ENCODE measurements at regions not wholly inside any gene's neighbourhood (a gene's known extent, or its start where the extent isn't known, plus 50 kb on each side); places are given as distances from the start of the nearest gene placed in this dataset.
"Not testable (repeated sequence)": the region's sequence is repeated elsewhere in the genome, so short reads cannot be mapped to it uniquely, and the experiment has no call there.

GRCh38 chr3:35473956-35474355, 165.4 kb upstream of the ARPP21 start:
- H3K27ac Mint-ChIP-seq: no peak overlapping the region
- H3K27me3 Mint-ChIP-seq: no peaks in the 10 kb centered on the region
- H3K4me3 Mint-ChIP-seq: no peak overlapping the region
- H3K36me3 Mint-ChIP-seq: no peaks in the 10 kb centered on the region
- peaks cover 0 to 5% (median 3%) of the 10 kb centered on the region in 3 donors for H3K9me3 Mint-ChIP-seq
- no peaks in the 10 kb centered on the region for H3K4me1 Mint-ChIP-seq

- H3K4me3 Mint-ChIP-seq, H3K27ac Mint-ChIP-seq, H3K36me3 Mint-ChIP-seq, H3K27me3 Mint-ChIP-seq, H3K4me1 Mint-ChIP-seq, H3K9me3 Mint-ChIP-seq: not testable (repeated sequence)
Observed at GRCh38 chr3:35482566-35482965, 156.8 kb upstream of the ARPP21 start.

GRCh38 chr3:35483131-35483530, 156.2 kb upstream of the ARPP21 start:
- peaks cover 3 to 9% (median 4%) of the 10 kb centered on the region in 3 donors for H3K9me3 Mint-ChIP-seq
- H3K4me1 Mint-ChIP-seq: no peaks in the 10 kb centered on the region
- H3K27me3 Mint-ChIP-seq: no peaks in the 10 kb centered on the region
- H3K27ac Mint-ChIP-seq: no peak overlapping the region
- no peaks in the 10 kb centered on the region for H3K36me3 Mint-ChIP-seq
- H3K4me3 Mint-ChIP-seq: no peak overlapping the region

- Mint-ChIP-seq H3K9me3 (peaks cover 0 to 6% (median 3%) of the 10 kb centered on the region in 3 donors), H3K36me3 (no peaks in the 10 kb centered on the region), H3K4me3 (no peak overlapping the region), H3K27ac (no peak overlapping the region), H3K27me3 (no peaks in the 10 kb centered on the region), H3K4me1 (no peaks in the 10 kb centered on the region)
Observed at GRCh38 chr3:35484929-35485530, 154.3 kb upstream of the ARPP21 start.

- peaks cover 0 to 3% (median 0%) of the 10 kb centered on the region in 3 donors for H3K9me3 Mint-ChIP-seq
- H3K4me1 Mint-ChIP-seq: no peaks in the 10 kb centered on the region
Observed at GRCh38 chr3:35486295-35486694, 153.0 kb upstream of the ARPP21 start.

GRCh38 chr3:35487376-35487775, 151.9 kb upstream of the ARPP21 start:
- H3K4me1 Mint-ChIP-seq: no peaks in the 10 kb centered on the region
- H3K4me3 Mint-ChIP-seq: no peak overlapping the region
- H3K27ac Mint-ChIP-seq: no peak overlapping the region
- peaks cover 0 to 3% (median 0%) of the 10 kb centered on the region in 3 donors for H3K9me3 Mint-ChIP-seq
- no peaks in the 10 kb centered on the region for H3K27me3 Mint-ChIP-seq
- no peaks in the 10 kb centered on the region for H3K36me3 Mint-ChIP-seq

More at GRCh38 chr3:35486295-35486694, 153.0 kb upstream of the ARPP21 start:
- Mint-ChIP-seq H3K27me3 (no peaks in the 10 kb centered on the region), H3K36me3 (no peaks in the 10 kb centered on the region), H3K4me3 (no peak overlapping the region), H3K27ac (no peak overlapping the region)

GRCh38 chr3:35488526-35488925, 150.8 kb upstream of the ARPP21 start:
- H3K4me3 Mint-ChIP-seq: no peak overlapping the region
- peaks cover 0 to 2% (median 0%) of the 10 kb centered on the region in 3 donors for H3K9me3 Mint-ChIP-seq
- H3K4me1 Mint-ChIP-seq: no peaks in the 10 kb centered on the region
- no peak overlapping the region for H3K27ac Mint-ChIP-seq
- no peaks in the 10 kb centered on the region for H3K36me3 Mint-ChIP-seq
- no peaks in the 10 kb centered on the region for H3K27me3 Mint-ChIP-seq

- Mint-ChIP-seq H3K27me3 (no peaks in the 10 kb centered on the region), H3K4me3 (no peak overlapping the region), H3K27ac (no peak overlapping the region), H3K36me3 (no peaks in the 10 kb centered on the region), H3K4me1 (no peaks in the 10 kb centered on the region), H3K9me3 (peaks cover 1 to 2% (median 2%) of the 10 kb centered on the region in 3 donors)
Observed at GRCh38 chr3:35492841-35493240, 146.5 kb upstream of the ARPP21 start.

- no peak overlapping the region for H3K4me3 Mint-ChIP-seq
- peaks cover 0 to 8% (median 2%) of the 10 kb centered on the region in 3 donors for H3K9me3 Mint-ChIP-seq
- H3K4me1 Mint-ChIP-seq: no peaks in the 10 kb centered on the region
- H3K36me3 Mint-ChIP-seq: no peaks in the 10 kb centered on the region
- H3K27me3 Mint-ChIP-seq: no peaks in the 10 kb centered on the region
- no peak overlapping the region for H3K27ac Mint-ChIP-seq
Observed at GRCh38 chr3:35498506-35499210, 140.7 kb upstream of the ARPP21 start.

GRCh38 chr3:35500641-35501350, 138.5 kb upstream of the ARPP21 start:
- H3K27ac Mint-ChIP-seq: peak overlapping the region in 1 of 3 donors; percentile 11
- H3K4me1 Mint-ChIP-seq: no peaks in the 10 kb centered on the region
- H3K27me3 Mint-ChIP-seq: no peaks in the 10 kb centered on the region
- no peaks in the 10 kb centered on the region for H3K36me3 Mint-ChIP-seq
- no peak overlapping the region for H3K4me3 Mint-ChIP-seq
- peaks cover 0 to 8% (median 2%) of the 10 kb centered on the region in 3 donors for H3K9me3 Mint-ChIP-seq

- Mint-ChIP-seq H3K36me3 (no peaks in the 10 kb centered on the region), H3K9me3 (peaks cover 0 to 8% (median 0%) of the 10 kb centered on the region in 3 donors), H3K27me3 (no peaks in the 10 kb centered on the region), H3K27ac (no peak overlapping the region), H3K4me1 (peaks cover 0 to 1% (median 0%) of the 10 kb centered on the region in 3 donors), H3K4me3 (no peak overlapping the region)
Observed at GRCh38 chr3:35502699-35503098, 136.6 kb upstream of the ARPP21 start.

GRCh38 chr3:35505181-35505580, 134.1 kb upstream of the ARPP21 start:
- H3K4me3 Mint-ChIP-seq: no peak overlapping the region

GRCh38 chr3:35505772-35506171, 133.6 kb upstream of the ARPP21 start:
- no peaks in the 10 kb centered on the region for H3K36me3 Mint-ChIP-seq
- H3K27me3 Mint-ChIP-seq: no peaks in the 10 kb centered on the region
- peaks cover 0 to 4% (median 0%) of the 10 kb centered on the region in 3 donors for H3K9me3 Mint-ChIP-seq
- peaks cover 0 to 1% (median 0%) of the 10 kb centered on the region in 3 donors for H3K4me1 Mint-ChIP-seq
- H3K27ac Mint-ChIP-seq: peak overlapping the region in 1 of 3 donors; percentile 80
- no peak overlapping the region for H3K4me3 Mint-ChIP-seq

More at GRCh38 chr3:35505181-35505580, 134.1 kb upstream of the ARPP21 start:
- H3K27me3 Mint-ChIP-seq: no peaks in the 10 kb centered on the region
- peaks cover 0 to 3% (median 0%) of the 10 kb centered on the region in 3 donors for H3K9me3 Mint-ChIP-seq
- peaks cover 0 to 1% (median 0%) of the 10 kb centered on the region in 3 donors for H3K4me1 Mint-ChIP-seq
- H3K36me3 Mint-ChIP-seq: no peaks in the 10 kb centered on the region
- no peak overlapping the region for H3K27ac Mint-ChIP-seq

- Mint-ChIP-seq H3K27ac (no peak overlapping the region), H3K36me3 (no peaks in the 10 kb centered on the region), H3K9me3 (peaks cover 0 to 5% (median 2%) of the 10 kb centered on the region in 3 donors), H3K27me3 (no peaks in the 10 kb centered on the region), H3K4me3 (no peak overlapping the region), H3K4me1 (peaks cover 0 to 1% (median 0%) of the 10 kb centered on the region in 3 donors)
Observed at GRCh38 chr3:35519936-35520335, 119.4 kb upstream of the ARPP21 start.

- peaks cover 0 to 5% (median 2%) of the 10 kb centered on the region in 3 donors for H3K9me3 Mint-ChIP-seq
- H3K4me3 Mint-ChIP-seq: peak overlapping the region in 1 of 4 donors; percentile 5
- no peaks in the 10 kb centered on the region for H3K36me3 Mint-ChIP-seq
Observed at GRCh38 chr3:35521196-35521595, 118.1 kb upstream of the ARPP21 start.

More at GRCh38 chr3:35521196-35521595, 118.1 kb upstream of the ARPP21 start:
- Mint-ChIP-seq H3K4me1 (peaks cover 0 to 1% (median 0%) of the 10 kb centered on the region in 3 donors), H3K27me3 (no peaks in the 10 kb centered on the region), H3K27ac (no peak overlapping the region)

Measured in IgD-negative memory B cell (primary cell).